Brain pericyte (primary cell): ENCODE measurements at regions not wholly inside any gene's neighbourhood (a gene's known extent, or its start where the extent isn't known, plus 50 kb on each side); places are given as distances from the start of the nearest gene placed in this dataset.
A peak's percentile ranks its signal among the peaks of the same experiment; 100 is the strongest.

ENCODE experiments used
- DNase-seq: peaks from one replicate; pipeline ENCODE4 v3.0.0-alpha.2; 2012; ENCODE audit warnings: low read depth, low spot score

- DNase-seq = no peak
Observed at GRCh38 chr21:16580661-16581060, 850.9 kb downstream of the USP25 start.

GRCh38 chr21:16583556-16583955 is 853.8 kb downstream of the USP25 start:
- no peak for DNase-seq

- no peak for DNase-seq
Observed at GRCh38 chr21:16584756-16585155, 855.0 kb downstream of the USP25 start.

- DNase-seq = no peak
Observed at GRCh38 chr21:16585896-16586295, 856.1 kb downstream of the USP25 start.

- no peak for DNase-seq
Observed at GRCh38 chr21:16587141-16587581, 857.4 kb downstream of the USP25 start.

- no peak for DNase-seq
Observed at GRCh38 chr21:16587681-16588375, 858.0 kb downstream of the USP25 start.

GRCh38 chr21:16588433-16588860 is 858.7 kb downstream of the USP25 start:
- peak; percentile 58 for DNase-seq

GRCh38 chr21:16589006-16589898 is 859.5 kb downstream of the USP25 start:
- DNase-seq = no peak

- DNase-seq = no peak
Observed at GRCh38 chr21:16590186-16590585, 860.4 kb downstream of the USP25 start.

- no peak for DNase-seq
Observed at GRCh38 chr21:16590641-16591292, 861.0 kb downstream of the USP25 start.

- DNase-seq = no peak
Observed at GRCh38 chr21:16592381-16592780, 862.6 kb downstream of the USP25 start.

- DNase-seq = no peak
Observed at GRCh38 chr21:16594191-16594590, 864.4 kb downstream of the USP25 start.

- DNase-seq = no peak
Observed at GRCh38 chr21:16596369-16596768, 866.6 kb downstream of the USP25 start.

GRCh38 chr21:16597753-16598152 is 868.0 kb downstream of the USP25 start:
- DNase-seq = no peak

- DNase-seq = no peak
Observed at GRCh38 chr21:16605597-16605996, 875.8 kb downstream of the USP25 start.

- DNase-seq = no peak
Observed at GRCh38 chr21:16606271-16606670, 876.5 kb downstream of the USP25 start.

GRCh38 chr21:16608209-16608830 is 878.5 kb downstream of the USP25 start:
- DNase-seq = no peak

GRCh38 chr21:16619281-16619680 is 889.5 kb downstream of the USP25 start:
- no peak for DNase-seq

GRCh38 chr21:16620786-16621320 is 891.1 kb downstream of the USP25 start:
- no peak for DNase-seq

GRCh38 chr21:16624479-16625118 is 888.2 kb upstream of the CXADR start:
- no peak for DNase-seq

GRCh38 chr21:16625491-16625890 is 887.4 kb upstream of the CXADR start:
- DNase-seq = no peak
